PC-9 (cell line): ENCODE measurements at regions not wholly inside any gene's neighbourhood (a gene's known extent, or its start where the extent isn't known, plus 50 kb on each side); places are given as distances from the start of the nearest gene placed in this dataset.

Experiments used
- CTCF ChIP-seq: fragments of 200-600 bp; sonication (generic); conservative IDR thresholded peaks from 2 replicates; pipeline ENCODE4 v1.6.1; 2017; ENCODE audit warnings: mixed run types, antibody characterized with exemption, mild to moderate bottlenecking, moderate library complexity
- EZH2 ChIP-seq: fragments of 200-600 bp; sonication (generic); IDR thresholded peaks from 2 replicates; pipeline ENCODE4 v1.8.0; 2017; ENCODE audit warnings: antibody characterized with exemption, low read depth

- TF ChIP-seq EZH2 (no peak), CTCF (no peak)
These were observed 156.7 kb downstream of the DMRTA2 start for GRCh38 chr1:50266509-50266908.
